ENCODE measurements at regions not wholly inside any gene's neighbourhood (a gene's known extent, or its start where the extent isn't known, plus 50 kb on each side); places are given as distances from the start of the nearest gene placed in this dataset.
"Not testable (repeated sequence)": the region's sequence is repeated elsewhere in the genome, so short reads cannot be mapped to it uniquely, and the experiment has no call there.

DNA sequence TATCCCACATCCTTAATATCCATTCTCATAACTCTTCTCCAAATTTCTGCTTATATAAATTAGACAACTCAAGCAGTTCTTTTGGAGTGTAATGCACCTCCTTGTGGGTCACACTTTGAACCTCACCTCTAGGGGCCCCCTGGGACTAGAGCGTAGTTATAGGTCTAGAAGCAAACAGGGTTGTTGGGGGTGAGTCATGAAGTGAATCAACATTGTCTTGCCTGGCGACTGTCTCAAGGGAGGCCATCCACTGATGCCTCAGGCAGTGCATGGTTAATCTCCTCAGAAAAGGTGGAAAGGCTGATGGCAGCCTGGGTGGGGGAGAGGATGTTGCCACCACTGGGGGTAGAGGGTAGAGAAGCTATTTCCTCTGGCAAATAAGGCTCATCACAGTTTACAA is 129.1 kb downstream of the TNFRSF21 start:
- DNase-seq = no peak
- in situ Hi-C loops (cut with MboI; ENCODE audit: low pct_unique_long_range_greater_than_20kb, low sequenced_read_pairs) = no loop called here

DNA sequence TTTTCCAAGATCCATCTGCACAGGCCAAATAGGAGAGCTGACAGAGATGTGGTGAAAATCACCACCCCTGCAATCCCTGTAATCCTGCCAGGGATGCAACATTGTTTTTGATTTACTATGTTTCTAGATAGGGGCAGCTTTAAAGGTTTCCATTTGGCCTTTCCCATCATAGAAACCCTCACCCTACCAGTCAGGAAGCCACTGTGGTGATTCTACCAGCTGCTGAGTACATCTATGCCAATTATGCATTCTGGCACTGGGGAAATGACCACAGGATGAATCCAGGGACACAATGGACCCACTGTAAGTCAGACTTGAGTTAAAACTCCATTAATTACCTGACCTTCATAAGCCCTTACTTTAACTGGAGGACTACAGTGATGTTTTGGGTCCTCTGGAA is 130.4 kb downstream of the TNFRSF21 start:
- in situ Hi-C loops (cut with MboI; ENCODE audit: low pct_unique_long_range_greater_than_20kb, low sequenced_read_pairs) = no loop called here
- no peak for DNase-seq

DNA sequence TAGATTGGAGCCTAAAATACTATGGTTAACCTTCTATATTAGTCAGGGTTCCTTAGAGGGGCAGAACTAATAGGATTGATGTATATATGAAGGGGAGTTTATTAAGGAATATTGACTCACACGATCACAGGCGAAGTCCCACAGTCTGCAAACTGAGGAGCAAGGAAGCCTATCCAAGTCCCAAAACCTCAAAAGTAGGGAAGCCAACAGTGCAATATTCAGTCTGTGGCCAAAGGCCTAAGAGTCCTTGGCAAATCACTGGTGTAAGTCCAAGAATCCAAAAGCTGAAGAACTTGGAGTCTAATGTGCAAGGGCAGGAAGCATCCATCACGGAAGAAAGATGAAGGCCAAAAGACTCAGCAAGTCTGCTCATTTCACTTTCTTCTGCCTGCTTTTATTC is 133.5 kb upstream of the ADGRF1 start:
- in situ Hi-C loops (cut with MboI; ENCODE audit: low pct_unique_long_range_greater_than_20kb, low sequenced_read_pairs) = no loop called here
- DNase-seq = no peak

DNA sequence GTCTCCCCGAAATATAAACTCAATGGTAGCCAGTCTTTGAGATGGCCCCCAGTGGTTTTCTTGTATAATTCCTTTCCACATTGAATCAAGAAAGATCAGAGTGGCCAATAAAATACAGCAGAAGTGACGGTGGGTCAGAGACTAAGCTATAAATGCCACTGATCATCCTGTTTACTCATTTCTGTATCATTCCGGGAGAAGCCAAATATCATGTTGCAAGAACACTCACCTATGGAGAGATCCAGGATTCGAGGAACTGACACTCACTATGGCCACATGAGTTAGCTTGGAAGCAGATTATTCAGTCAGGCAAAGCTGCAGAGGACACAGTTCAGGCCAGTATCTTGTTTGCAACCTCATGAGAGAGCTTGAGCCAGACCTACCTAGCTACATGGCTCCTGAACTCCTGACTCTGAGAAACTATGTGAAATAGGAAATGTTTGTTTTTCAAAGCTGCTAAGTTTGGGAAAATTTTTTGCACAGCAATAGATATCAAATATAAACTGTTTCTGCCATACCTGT is 132.4 kb upstream of the ADGRF1 start:
- in situ Hi-C loops (cut with MboI; ENCODE audit: low pct_unique_long_range_greater_than_20kb, low sequenced_read_pairs) = no loop called here
- no peak for DNase-seq

DNA sequence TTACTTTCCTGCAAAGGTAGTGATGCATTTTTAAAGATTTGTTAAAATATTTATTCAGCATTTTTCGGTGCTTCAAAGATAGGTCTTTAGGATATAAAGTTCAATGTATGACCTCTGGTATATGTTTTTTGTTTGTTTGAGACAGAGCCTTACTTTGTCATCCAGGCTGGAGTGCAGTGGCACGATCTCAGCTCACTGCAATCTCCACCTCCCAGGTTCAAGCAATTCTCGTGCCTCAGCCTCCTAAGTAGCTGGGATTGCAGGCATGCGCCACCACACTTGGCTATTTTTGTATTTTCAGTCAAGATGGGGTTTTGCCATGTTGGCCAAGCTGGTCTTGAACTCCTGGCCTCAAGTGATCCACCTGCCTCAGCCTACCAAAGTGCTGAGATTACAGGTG is 131.9 kb upstream of the ADGRF1 start:
- DNase-seq; in situ Hi-C loops (cut with MboI; ENCODE audit: low pct_unique_long_range_greater_than_20kb, low sequenced_read_pairs): not testable (repeated sequence)

DNA sequence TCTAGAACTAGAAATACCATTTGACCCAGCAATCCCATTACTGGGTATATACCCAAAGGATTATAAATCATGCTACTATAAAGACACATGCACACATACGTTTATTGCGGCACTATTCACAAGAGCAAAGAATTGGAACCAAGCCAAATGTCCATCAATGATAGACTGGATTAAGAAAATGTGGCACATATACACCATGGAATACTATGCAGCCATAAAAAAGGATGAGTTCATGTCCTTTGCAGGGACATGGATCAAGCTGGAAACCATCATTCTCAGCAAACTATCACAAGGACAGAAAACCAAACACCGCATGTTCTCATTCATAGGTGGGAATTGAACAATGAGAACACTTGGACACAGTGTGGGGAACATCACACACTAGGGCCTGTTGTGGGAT is 131.0 kb upstream of the ADGRF1 start:
- in situ Hi-C loops (cut with MboI; ENCODE audit: low pct_unique_long_range_greater_than_20kb, low sequenced_read_pairs); DNase-seq: not testable (repeated sequence)

DNA sequence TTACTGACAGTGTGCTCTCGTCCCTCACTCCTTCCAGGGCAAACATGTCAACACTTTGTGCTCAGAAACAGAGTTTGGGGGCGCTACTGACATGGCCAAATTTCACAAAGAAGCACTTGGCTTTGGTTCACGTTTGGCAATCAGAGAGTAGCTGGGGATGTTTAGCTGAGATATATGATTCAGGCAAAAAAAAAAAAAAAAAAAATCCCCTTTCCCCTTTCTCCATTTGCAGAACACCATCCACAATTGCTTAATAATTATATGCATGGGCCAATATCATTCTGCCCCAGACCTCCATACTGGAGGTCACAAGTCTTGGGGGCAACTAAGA is 128.4 kb upstream of the ADGRF1 start:
- DNase-seq = no peak
- in situ Hi-C loops (cut with MboI; ENCODE audit: low pct_unique_long_range_greater_than_20kb, low sequenced_read_pairs) = no loop called here

DNA sequence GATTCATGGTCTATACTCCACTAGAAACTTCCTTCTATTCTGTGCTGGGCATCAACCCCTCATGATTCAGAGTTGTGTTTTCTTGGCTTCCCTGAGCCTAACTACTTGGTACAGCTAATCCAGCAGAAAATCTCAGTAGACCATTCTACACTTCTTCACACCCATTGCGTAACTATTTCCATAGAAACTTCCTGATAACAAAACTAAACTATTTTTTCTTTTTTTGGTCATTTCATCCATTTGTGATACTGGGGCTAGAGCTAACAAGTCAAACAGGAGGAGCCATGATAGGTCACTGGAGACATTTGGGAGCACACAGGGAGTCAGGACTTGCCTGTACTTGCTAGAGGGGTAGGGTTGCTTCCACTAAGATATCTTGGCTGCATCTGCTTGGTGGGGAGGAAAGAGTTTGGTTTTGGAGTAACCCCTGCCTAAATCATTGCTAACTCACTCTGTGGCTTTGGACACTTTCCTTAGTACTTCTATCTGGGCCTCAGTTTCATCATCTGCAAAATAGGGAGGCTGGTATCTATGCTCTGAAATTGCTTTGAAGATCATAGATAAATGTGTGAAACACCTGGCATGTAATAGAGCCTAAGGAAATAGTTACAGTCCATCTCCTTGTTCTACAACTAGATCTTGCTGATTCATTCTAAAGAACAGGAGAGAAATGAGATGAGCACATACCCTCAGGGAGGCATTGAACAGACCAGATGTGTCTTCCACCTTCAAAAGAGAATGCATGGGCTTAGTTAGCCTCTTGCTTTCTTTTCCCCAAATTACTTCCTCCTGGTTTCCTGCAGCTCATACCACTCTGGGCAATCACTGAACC is 127.9 kb upstream of the ADGRF1 start:
- DNase-seq = no peak
- in situ Hi-C loops (cut with MboI; ENCODE audit: low pct_unique_long_range_greater_than_20kb, low sequenced_read_pairs) = no loop called here

DNA sequence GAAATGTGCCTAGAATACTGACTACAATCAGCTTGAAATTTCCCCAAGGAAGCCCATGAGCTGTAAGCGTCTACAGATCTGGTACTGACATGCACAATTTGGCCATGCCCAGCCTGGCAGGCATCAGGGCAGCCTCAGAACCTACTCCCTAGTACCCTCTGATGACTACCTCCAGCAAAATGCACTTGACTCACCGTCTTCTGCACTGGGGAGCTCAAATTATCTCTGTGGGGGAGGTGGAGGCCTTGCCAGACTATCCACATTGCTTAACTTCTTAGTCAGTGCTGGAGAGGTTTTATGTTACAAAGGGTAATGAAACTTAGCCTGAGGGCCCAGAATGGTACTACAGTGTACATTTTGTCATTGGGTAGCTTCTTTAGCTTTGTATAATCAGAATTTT is 126.0 kb upstream of the ADGRF1 start:
- in situ Hi-C loops (cut with MboI; ENCODE audit: low pct_unique_long_range_greater_than_20kb, low sequenced_read_pairs) = no loop called here

DNA sequence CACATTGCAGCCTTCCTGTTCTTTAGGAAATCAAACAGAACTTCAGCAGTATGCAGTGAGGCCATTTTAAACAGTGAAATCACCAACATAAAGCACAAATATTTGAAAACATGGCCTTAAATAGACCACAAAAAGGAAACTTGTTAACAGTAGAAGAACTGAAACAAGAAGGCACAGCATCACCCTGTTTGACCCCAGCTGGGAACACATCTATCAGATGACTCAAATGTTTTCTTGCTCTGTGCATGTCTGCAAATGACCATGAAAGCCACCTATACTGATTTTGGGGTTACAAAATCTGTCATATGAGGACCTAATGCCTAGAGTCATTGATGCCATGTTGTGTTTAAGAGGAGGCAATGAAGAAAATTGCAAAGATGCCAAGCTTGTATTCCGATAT is 123.8 kb upstream of the ADGRF1 start:
- in situ Hi-C loops (cut with MboI; ENCODE audit: low pct_unique_long_range_greater_than_20kb, low sequenced_read_pairs) = no loop called here
- DNase-seq = no peak

More for the DNA sequence above, 126.0 kb upstream of the ADGRF1 start:
- peak; percentile 16 for DNase-seq

DNA sequence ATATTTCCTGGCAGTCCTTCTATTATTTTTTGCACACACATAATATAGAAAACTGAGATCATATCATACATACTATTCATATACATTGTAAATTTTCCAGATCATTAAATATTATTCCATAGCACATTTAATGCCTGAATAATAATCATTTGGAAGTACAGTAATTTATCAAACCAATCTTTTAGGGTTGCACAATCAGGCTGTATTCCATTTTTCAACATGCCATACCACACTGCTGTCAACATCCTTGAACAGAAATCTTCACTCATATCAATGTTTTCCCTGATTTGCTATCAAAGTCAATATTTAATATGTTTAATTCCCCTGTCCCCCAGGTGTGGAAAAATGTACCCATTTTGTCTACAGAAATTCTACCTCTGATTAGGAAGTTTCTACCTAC is 122.7 kb upstream of the ADGRF1 start:
- DNase-seq = no peak
- in situ Hi-C loops (cut with MboI; ENCODE audit: low pct_unique_long_range_greater_than_20kb, low sequenced_read_pairs) = no loop called here

DNA sequence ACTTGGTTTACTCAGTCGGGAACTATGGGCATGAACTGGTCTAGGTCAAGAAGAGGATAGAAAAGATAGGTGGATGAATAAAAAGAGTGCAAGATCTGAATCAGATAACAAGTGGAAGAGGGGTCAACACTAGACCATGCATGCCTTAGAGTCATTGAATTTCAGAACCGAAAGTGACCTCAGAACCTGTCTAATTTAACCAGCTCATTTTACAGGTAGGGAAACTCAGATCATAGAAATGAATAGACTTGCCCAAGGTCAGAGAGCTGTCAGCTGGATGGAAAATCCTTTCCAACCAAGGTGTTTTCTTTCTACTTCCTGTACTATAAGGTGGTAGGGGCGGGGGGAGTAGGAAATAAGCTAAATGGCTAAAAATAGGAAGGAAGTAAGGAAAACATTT is 121.4 kb upstream of the ADGRF1 start:
- in situ Hi-C loops (cut with MboI; ENCODE audit: low pct_unique_long_range_greater_than_20kb, low sequenced_read_pairs) = no loop called here
- DNase-seq = no peak

DNA sequence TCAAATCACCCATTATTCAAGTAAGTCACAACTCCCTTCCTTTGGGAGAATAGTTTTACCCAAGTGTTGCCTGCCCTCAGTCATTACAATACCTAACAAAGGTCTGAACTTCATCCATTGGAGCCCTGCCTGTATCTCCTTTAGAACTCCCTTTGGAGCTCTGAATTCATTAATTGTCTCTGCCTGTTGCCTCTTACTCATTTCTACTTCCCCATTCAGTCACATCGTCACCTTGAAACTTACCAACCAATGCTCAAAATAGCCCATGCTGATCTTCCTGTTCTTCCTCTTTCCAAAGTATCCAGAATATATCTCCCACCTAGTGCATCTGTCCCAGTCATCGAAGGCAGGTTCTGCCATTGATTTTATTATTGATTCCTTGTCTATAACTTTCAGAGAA is 120.7 kb upstream of the ADGRF1 start:
- in situ Hi-C loops (cut with MboI; ENCODE audit: low pct_unique_long_range_greater_than_20kb, low sequenced_read_pairs) = no loop called here
- DNase-seq = peak; percentile 71

DNA sequence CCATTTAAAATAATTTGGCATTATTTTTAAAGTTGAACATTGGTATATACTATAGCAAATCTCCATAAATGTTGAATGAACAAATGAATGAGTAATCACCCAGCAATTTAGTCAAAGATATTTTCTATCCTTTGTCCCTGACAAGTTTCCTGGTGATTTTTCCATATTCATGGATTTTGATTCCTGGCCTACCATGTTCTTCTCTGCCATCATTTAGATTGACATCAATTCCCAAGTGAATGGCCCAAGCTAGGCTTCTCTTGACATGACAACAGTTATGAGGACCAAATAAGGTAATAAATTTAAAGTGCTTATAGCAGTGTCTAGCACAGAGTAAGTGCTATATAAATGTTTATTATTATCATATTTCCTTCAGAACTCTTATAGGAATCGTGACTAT is 120.1 kb upstream of the ADGRF1 start:
- in situ Hi-C loops (cut with MboI; ENCODE audit: low pct_unique_long_range_greater_than_20kb, low sequenced_read_pairs) = no loop called here
- no peak for DNase-seq

DNA sequence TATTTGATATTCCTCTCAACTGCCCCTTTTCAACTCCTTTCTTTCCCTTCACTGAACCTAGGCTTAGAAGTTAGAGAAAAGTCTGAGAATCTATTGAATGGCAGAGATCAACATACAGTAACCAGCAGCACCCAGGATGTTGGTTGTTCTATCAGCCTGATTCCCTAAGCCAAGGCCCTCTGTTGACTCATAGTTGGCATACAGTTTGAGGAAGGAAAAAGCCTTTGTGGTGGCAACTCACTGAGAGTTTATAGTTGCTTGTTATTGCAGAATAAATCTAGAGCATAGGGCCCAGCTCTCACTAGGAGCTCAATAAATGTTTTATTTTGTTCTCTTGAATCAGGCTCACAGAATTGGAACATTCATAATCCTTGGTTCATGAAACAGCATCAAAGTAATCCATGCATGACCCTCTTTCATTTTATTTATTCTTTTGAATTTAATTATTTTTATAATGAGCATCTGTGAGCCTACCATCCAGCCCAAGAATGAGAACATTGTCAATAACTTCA is 119.1 kb upstream of the ADGRF1 start:
- peak; percentile 22 for DNase-seq
- in situ Hi-C loops (cut with MboI; ENCODE audit: low pct_unique_long_range_greater_than_20kb, low sequenced_read_pairs) = no loop called here

DNA sequence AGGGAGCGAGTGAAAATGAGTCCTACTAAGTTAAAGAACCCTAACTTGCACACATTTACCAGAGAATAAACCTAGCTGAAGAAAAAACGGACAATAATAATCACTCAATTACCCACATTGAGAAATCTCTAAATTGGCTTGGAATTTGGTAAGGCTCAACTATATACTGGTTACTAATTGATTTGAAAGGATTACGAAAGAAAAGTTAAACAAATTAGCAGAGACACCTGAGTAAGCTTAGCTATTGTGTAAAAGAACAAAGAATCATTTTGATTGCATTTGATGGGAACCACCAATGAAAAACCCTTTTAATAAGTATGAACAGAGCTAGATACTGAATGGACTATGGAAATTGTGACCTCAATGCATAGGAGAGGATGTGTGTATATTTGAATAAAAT is 118.6 kb upstream of the ADGRF1 start:
- no peak for DNase-seq
- in situ Hi-C loops (cut with MboI; ENCODE audit: low pct_unique_long_range_greater_than_20kb, low sequenced_read_pairs) = no loop called here

DNA sequence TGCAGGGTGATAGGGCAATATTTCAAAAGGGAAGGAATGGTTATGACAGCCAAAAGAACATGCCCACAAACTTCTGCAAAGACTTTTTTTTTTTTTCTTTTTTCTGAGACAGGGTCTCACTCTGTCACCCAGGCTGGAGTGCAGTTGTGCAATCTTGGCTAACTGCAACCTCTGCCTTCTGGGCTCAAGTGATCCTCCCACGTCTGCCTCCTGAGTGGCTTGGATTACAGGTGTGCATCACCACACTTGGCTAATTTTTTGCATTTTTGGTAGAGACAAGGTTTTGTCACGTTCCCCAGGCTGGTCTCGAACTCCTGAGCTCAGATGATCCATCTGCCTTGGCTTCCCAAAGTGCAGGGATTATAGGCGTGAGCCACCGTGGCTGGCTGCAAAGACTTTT is 117.6 kb upstream of the ADGRF1 start:
- in situ Hi-C loops (cut with MboI; ENCODE audit: low pct_unique_long_range_greater_than_20kb, low sequenced_read_pairs) = no loop called here
- DNase-seq = peak; percentile 31

DNA sequence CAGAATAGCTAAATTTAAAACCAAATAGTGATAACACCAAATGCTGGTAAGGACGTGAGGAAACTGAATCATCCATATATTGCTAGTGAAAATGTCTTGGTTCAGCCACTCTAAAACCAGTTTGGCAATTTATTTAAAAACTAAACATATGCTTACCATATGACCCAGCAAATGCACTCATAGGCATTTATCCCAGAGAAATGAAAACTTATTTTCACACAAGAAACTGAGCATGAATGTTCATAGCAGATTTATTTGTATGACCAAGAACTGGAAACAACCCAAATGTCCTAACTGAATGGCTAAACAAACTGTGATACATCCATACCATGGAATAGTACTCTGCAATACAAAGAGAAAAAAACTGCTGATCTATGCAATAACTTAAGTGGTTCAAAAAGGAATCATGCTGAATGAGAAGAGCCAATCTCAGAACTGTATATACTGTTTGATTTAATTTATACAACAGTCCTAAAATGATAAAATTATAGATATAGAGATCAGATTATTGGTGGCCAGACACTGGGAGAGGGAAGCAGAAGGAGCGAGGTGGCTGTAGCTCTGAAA is 115.6 kb upstream of the ADGRF1 start:
- DNase-seq = no peak
- in situ Hi-C loops (cut with MboI; ENCODE audit: low pct_unique_long_range_greater_than_20kb, low sequenced_read_pairs) = no loop called here

DNA sequence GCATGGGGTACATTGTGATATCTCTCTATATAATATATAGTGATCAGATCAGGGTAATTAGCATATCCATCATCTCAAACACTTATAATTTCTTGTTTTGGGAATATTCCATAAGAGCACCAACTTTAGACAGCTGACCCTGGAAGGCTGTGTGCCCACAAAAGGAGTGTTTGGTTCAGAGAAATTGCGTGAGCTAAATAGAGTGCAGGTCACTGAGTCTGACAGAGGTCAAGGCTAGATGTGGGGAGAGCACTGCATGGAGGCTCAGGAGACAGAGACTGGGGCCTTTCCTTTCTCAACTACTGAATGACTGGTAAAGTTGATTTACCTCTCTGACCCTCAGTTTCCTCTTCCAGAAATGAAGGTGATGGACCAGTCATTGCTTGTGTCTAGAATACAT is 114.9 kb upstream of the ADGRF1 start:
- in situ Hi-C loops (cut with MboI; ENCODE audit: low pct_unique_long_range_greater_than_20kb, low sequenced_read_pairs) = no loop called here
- no peak for DNase-seq

DNA sequence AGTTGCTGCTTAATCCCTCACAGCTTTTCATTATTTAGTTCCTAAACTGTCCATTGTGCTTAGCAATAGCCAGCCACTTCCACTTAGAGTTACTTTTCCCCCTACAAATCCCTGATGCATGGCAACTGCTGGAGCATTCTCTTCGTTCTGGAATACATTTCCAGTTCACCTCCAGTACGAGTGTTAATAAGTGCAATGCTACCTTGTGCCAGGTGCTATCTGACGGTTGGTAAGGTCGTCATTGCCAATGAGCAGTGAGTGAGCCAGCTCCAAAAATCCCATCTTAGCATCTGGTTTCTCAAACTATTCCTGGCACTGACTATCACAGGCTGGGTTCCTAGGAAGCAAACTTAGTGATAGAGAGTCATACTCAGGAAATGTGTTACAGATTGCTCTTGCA is 114.1 kb upstream of the ADGRF1 start:
- in situ Hi-C loops (cut with MboI; ENCODE audit: low pct_unique_long_range_greater_than_20kb, low sequenced_read_pairs) = no loop called here
- no peak for DNase-seq

DNA sequence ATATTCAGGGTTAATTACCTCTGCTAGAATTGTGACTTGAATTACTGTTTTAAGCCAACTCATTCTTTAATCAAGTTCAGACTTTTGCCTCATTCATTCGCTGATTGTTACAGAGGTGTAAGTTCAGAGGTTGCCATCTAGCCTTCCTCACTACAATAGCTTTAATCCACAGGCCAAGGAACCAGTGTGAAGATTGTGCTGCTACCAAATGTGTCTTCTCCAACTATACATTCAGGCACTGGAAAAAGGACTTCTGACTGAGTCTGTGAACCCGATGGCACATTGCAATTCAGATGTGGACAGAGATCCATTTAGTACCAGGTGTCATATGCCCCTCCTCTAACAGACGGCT is 111.2 kb upstream of the ADGRF1 start:
- in situ Hi-C loops (cut with MboI; ENCODE audit: low pct_unique_long_range_greater_than_20kb, low sequenced_read_pairs) = no loop called here
- no peak for DNase-seq

Data from KBM-7 (cell line).